ENCODE measurements at regions not wholly inside any gene's neighbourhood (a gene's known extent, or its start where the extent isn't known, plus 50 kb on each side); places are given as distances from the start of the nearest gene placed in this dataset.
"Not testable (repeated sequence)": the region's sequence is repeated elsewhere in the genome, so short reads cannot be mapped to it uniquely, and the experiment has no call there.

GRCh38 chr2:84065857-84066256, 393.2 kb downstream of the SUCLG1 start:
- Histone ChIP-seq H3K4me1 (no peaks in the 10 kb centered on the region), H3K27me3 (no peaks in the 10 kb centered on the region), H3K9me3 (no peaks in the 10 kb centered on the region), H3K36me3 (no peaks in the 10 kb centered on the region), H3K4me3 (no peak overlapping the region), H3K27ac (no peak overlapping the region)
- no peak for DNase-seq (ENCODE audit: low spot score in 2 of 2)
- TF ChIP-seq CTCF (IDR thresholded peaks at IDR 0.05) (no peak), POLR2A (IDR thresholded peaks at IDR 0.05) (no peak), EP300 (IDR thresholded peaks at IDR 0.05) (no peak), POLR2AphosphoS5 (IDR thresholded peaks at IDR 0.05) (no peak)

GRCh38 chr2:84057917-84058560, 401.0 kb downstream of the SUCLG1 start:
- no peaks in the 10 kb centered on the region for H3K4me1 ChIP-seq
- TF ChIP-seq EP300 (IDR thresholded peaks at IDR 0.05): no peak
- no peak for TF ChIP-seq POLR2AphosphoS5 (IDR thresholded peaks at IDR 0.05)
- TF ChIP-seq CTCF (IDR thresholded peaks at IDR 0.05): no peak
- TF ChIP-seq POLR2A (IDR thresholded peaks at IDR 0.05): no peak
- no peaks in the 10 kb centered on the region for H3K36me3 ChIP-seq
- WGBS: 88% methylated on average over 4 of the region's 4 CpGs
- H3K9me3 ChIP-seq: no peaks in the 10 kb centered on the region
- no peak overlapping the region for H3K4me3 ChIP-seq
- DNase-seq (ENCODE audit: low spot score in 2 of 2): no peak
- H3K27me3 ChIP-seq: no peaks in the 10 kb centered on the region
- H3K27ac ChIP-seq: no peak overlapping the region

GRCh38 chr2:84055816-84056215, 403.3 kb downstream of the SUCLG1 start:
- no peak for DNase-seq (ENCODE audit: low spot score in 2 of 2)
- TF ChIP-seq EP300 (IDR thresholded peaks at IDR 0.05) (no peak), POLR2AphosphoS5 (IDR thresholded peaks at IDR 0.05) (no peak), POLR2A (IDR thresholded peaks at IDR 0.05) (no peak), CTCF (IDR thresholded peaks at IDR 0.05) (no peak)
- no peaks in the 10 kb centered on the region for H3K4me1 ChIP-seq

GRCh38 chr2:84054577-84054976, 404.5 kb downstream of the SUCLG1 start:
- H3K4me3 ChIP-seq; H3K4me1 ChIP-seq; H3K9me3 ChIP-seq; DNase-seq (ENCODE audit: low spot score in 2 of 2); H3K36me3 ChIP-seq; H3K27me3 ChIP-seq; H3K27ac ChIP-seq: not testable (repeated sequence)
- 78% methylated on average over 1 of the region's 1 CpG for WGBS

More at GRCh38 chr2:84055816-84056215, 403.3 kb downstream of the SUCLG1 start:
- Histone ChIP-seq H3K9me3 (no peaks in the 10 kb centered on the region), H3K27ac (no peak overlapping the region), H3K36me3 (no peaks in the 10 kb centered on the region), H3K4me3 (no peak overlapping the region), H3K27me3 (no peaks in the 10 kb centered on the region)
- WGBS: 49% methylated on average over 1 of the region's 1 CpG

GRCh38 chr2:84052913-84053312, 406.2 kb downstream of the SUCLG1 start:
- TF ChIP-seq EP300 (IDR thresholded peaks at IDR 0.05): no peak
- TF ChIP-seq POLR2AphosphoS5 (IDR thresholded peaks at IDR 0.05): no peak
- no peak for TF ChIP-seq CTCF (IDR thresholded peaks at IDR 0.05)
- TF ChIP-seq POLR2A (IDR thresholded peaks at IDR 0.05): no peak
- no peaks in the 10 kb centered on the region for H3K9me3 ChIP-seq
- no peak for DNase-seq (ENCODE audit: low spot score in 2 of 2)
- no peaks in the 10 kb centered on the region for H3K36me3 ChIP-seq
- no peak overlapping the region for H3K27ac ChIP-seq
- H3K27me3 ChIP-seq: no peaks in the 10 kb centered on the region
- no peaks in the 10 kb centered on the region for H3K4me1 ChIP-seq
- no peak overlapping the region for H3K4me3 ChIP-seq
- WGBS: 73% methylated on average over 2 of the region's 2 CpGs

- TF ChIP-seq POLR2A (IDR thresholded peaks at IDR 0.05): no peak
- no peak for TF ChIP-seq EP300 (IDR thresholded peaks at IDR 0.05)
- TF ChIP-seq POLR2AphosphoS5 (IDR thresholded peaks at IDR 0.05): no peak
- no peak for TF ChIP-seq CTCF (IDR thresholded peaks at IDR 0.05)
- Histone ChIP-seq H3K4me1 (no peaks in the 10 kb centered on the region), H3K4me3 (no peak overlapping the region), H3K36me3 (no peaks in the 10 kb centered on the region), H3K9me3 (no peaks in the 10 kb centered on the region), H3K27ac (no peak overlapping the region), H3K27me3 (no peaks in the 10 kb centered on the region)
- 78% methylated on average over 2 of the region's 2 CpGs for WGBS
- DNase-seq (ENCODE audit: low spot score in 2 of 2): no peak
Measured at GRCh38 chr2:84052043-84052442, 407.0 kb downstream of the SUCLG1 start.
